Panc1 (cell line): ENCODE measurements at regions not wholly inside any gene's neighbourhood (a gene's known extent, or its start where the extent isn't known, plus 50 kb on each side); places are given as distances from the start of the nearest gene placed in this dataset.

ENCODE experiments used
- ATAC-seq: fragments of 200-7000 bp; cut with Tn5 transposase; 2 replicates; pipeline ENCODE4 v1.9.1; 2020; ENCODE audit warnings: mild to moderate bottlenecking, moderate library complexity
- BruUV-seq: library from RNA; stranded (reverse); fragments of 400-500 nt; replicated peaks from 2 replicates; lab custom pipeline; 2021; lab: Mats Ljungman, UMichigan
- CTCF ChIA-PET: fragments of 300-600 bp; sonication (Branson Sonifier 250); formaldehyde crosslinking; loops from one replicate; lab custom pipeline; 2022; ENCODE audit warnings: antibody characterized with exemption; lab: Charles Lee
- POLR2A ChIA-PET: fragments of 300-600 bp; sonication (Branson Sonifier 250); formaldehyde crosslinking; loops from one replicate; lab custom pipeline; 2022; ENCODE audit warnings: antibody characterized with exemption; lab: Charles Lee
- DNase-seq: peaks from one replicate; pipeline ENCODE4 v3.0.0-alpha.2; 2010; ENCODE audit warnings: low read depth, low spot score
- H3K27ac ChIP-seq: 2 replicates; pipeline ENCODE4 v1.5.1; 2011; ENCODE audit warnings: mild to moderate bottlenecking, low read length, inconsistent platforms
- H3K27me3 ChIP-seq: fragments of 200-500 bp; sonication (Bioruptor generic); 2 replicates; pipeline ENCODE4 v1.6.0; 2014; ENCODE audit warnings: low read length, inconsistent platforms; ENCODE audit not compliant: control insufficient read depth, insufficient read depth
- H3K36me3 ChIP-seq: fragments of 200-500 bp; sonication (Bioruptor generic); 2 replicates; pipeline ENCODE4 v1.5.1; 2014; ENCODE audit warnings: inconsistent platforms, mild to moderate bottlenecking, low read length, moderate library complexity; ENCODE audit not compliant: control insufficient read depth, insufficient read depth
- H3K4me1 ChIP-seq: 2 replicates; pipeline ENCODE4 v1.5.1; 2011; ENCODE audit warnings: inconsistent platforms, mild to moderate bottlenecking, low read length, moderate library complexity; ENCODE audit not compliant: control insufficient read depth, insufficient read depth
- H3K4me3 ChIP-seq, 2 experiments: 2 replicates each; pipeline ENCODE4 v1.5.1; 2011 to 2012; ENCODE audit warnings: low read depth in 2 of 2, low read length in 2 of 2, mild to moderate bottlenecking in 2 of 2, inconsistent platforms in 1 of 2, moderate library complexity in 1 of 2
- H3K9me3 ChIP-seq: fragments of 200-500 bp; sonication (Bioruptor generic); 2 replicates; pipeline ENCODE4 v1.5.1; 2014; ENCODE audit warnings: low read depth, mild to moderate bottlenecking, inconsistent platforms, low read length, moderate library complexity; ENCODE audit not compliant: control insufficient read depth, insufficient read depth
- POLR2AphosphoS5 ChIP-seq: IDR thresholded peaks from 2 replicates; pipeline ENCODE4 v1.6.1; 2012; ENCODE audit warnings: mild to moderate bottlenecking, low read depth, low read length, moderate library complexity
- SIN3A ChIP-seq: IDR thresholded peaks from 2 replicates; pipeline ENCODE4 v1.6.1; 2012; ENCODE audit warnings: low read depth, mild to moderate bottlenecking, low read length, moderate library complexity, borderline replicate concordance; ENCODE audit not compliant: insufficient read depth
- TCF7L2 ChIP-seq: IDR thresholded peaks from 2 replicates; pipeline ENCODE4 v1.6.1; 2011; ENCODE audit warnings: mild to moderate bottlenecking, low read depth, low read length, inconsistent platforms
- in situ Hi-C: cut with HindIII; loops from 2 replicates; pipeline ENCODE4 v1.10.0; 2016; ENCODE audit warnings: low sequenced_read_pairs, low pct_unique_long_range_greater_than_20kb
- intact Hi-C: fragments of 100-400 bp; cut with micrococcal nuclease; formaldehyde crosslinking; loops from one replicate; pipeline ENCODE4 v1.10.0; 2022; ENCODE audit not compliant: unreplicated experiment
- TF ChIP-seq, protein P1 (sequence below), 2 experiments: IDR thresholded peaks; 2 replicates each; pipeline ENCODE4 v1.6.1; 2011 to 2012; ENCODE audit warnings: low read depth in 2 of 2, control low read depth in 1 of 2, low read length in 1 of 2, mild to moderate bottlenecking in 1 of 2, moderate library complexity in 1 of 2; ENCODE audit not compliant: insufficient read depth in 1 of 2
- TF ChIP-seq, protein P2 (sequence below): fragments of 450-650 bp; IDR thresholded peaks from 2 replicates; pipeline ENCODE4 v1.5.1; 2017; ENCODE audit warnings: mild to moderate bottlenecking

DNA sequence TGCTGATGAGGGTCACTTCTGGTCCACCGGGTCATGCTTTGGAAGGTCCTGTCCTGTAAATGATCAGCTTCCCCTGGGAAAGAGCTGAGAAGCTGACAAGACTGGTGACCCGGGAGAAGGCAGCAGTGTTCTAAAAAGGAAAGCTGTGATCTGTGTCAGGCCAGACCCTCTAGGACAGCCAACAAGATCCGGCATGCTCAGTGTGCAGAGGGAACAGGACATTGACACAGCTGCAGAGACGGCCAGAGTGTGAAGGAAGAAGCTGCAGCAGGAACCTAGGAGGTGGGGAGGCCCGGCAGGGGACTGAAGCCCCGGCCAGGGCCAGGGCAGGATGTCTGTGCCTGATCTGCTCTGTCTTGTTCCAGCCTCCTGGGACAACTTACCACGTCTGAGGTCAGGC lies 372.7 kb upstream of the ID2 start:
- Histone ChIP-seq H3K27me3 (no peaks in the 10 kb centered on the region), H3K4me3 (no peak overlapping the region), H3K9me3 (no peaks in the 10 kb centered on the region), H3K36me3 (no peaks in the 10 kb centered on the region), H3K4me1 (no peaks in the 10 kb centered on the region; the same call in 1 of the 2 replicates), H3K27ac (no peak overlapping the region)
- TF ChIP-seq, protein P1, sequence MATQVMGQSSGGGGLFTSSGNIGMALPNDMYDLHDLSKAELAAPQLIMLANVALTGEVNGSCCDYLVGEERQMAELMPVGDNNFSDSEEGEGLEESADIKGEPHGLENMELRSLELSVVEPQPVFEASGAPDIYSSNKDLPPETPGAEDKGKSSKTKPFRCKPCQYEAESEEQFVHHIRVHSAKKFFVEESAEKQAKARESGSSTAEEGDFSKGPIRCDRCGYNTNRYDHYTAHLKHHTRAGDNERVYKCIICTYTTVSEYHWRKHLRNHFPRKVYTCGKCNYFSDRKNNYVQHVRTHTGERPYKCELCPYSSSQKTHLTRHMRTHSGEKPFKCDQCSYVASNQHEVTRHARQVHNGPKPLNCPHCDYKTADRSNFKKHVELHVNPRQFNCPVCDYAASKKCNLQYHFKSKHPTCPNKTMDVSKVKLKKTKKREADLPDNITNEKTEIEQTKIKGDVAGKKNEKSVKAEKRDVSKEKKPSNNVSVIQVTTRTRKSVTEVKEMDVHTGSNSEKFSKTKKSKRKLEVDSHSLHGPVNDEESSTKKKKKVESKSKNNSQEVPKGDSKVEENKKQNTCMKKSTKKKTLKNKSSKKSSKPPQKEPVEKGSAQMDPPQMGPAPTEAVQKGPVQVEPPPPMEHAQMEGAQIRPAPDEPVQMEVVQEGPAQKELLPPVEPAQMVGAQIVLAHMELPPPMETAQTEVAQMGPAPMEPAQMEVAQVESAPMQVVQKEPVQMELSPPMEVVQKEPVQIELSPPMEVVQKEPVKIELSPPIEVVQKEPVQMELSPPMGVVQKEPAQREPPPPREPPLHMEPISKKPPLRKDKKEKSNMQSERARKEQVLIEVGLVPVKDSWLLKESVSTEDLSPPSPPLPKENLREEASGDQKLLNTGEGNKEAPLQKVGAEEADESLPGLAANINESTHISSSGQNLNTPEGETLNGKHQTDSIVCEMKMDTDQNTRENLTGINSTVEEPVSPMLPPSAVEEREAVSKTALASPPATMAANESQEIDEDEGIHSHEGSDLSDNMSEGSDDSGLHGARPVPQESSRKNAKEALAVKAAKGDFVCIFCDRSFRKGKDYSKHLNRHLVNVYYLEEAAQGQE (IDR thresholded peaks at IDR 0.05; ENCODE audit: insufficient read depth in 1 of 2, low read depth in 2 of 2, low read length in 1 of 2) = no peak
- TF ChIP-seq TCF7L2 (no peak), SIN3A (no peak), POLR2AphosphoS5 (no peak)
- TF ChIP-seq, protein P2, sequence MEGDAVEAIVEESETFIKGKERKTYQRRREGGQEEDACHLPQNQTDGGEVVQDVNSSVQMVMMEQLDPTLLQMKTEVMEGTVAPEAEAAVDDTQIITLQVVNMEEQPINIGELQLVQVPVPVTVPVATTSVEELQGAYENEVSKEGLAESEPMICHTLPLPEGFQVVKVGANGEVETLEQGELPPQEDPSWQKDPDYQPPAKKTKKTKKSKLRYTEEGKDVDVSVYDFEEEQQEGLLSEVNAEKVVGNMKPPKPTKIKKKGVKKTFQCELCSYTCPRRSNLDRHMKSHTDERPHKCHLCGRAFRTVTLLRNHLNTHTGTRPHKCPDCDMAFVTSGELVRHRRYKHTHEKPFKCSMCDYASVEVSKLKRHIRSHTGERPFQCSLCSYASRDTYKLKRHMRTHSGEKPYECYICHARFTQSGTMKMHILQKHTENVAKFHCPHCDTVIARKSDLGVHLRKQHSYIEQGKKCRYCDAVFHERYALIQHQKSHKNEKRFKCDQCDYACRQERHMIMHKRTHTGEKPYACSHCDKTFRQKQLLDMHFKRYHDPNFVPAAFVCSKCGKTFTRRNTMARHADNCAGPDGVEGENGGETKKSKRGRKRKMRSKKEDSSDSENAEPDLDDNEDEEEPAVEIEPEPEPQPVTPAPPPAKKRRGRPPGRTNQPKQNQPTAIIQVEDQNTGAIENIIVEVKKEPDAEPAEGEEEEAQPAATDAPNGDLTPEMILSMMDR = no peak
- in situ Hi-C loops (no loop called here), intact Hi-C loops (no loop called here)
- POLR2A ChIA-PET = no interaction called here
- CTCF ChIA-PET = no interaction called here
- BruUV-seq = no TSS peak
- DNase-seq (no peak), ATAC-seq (no peak)

DNA sequence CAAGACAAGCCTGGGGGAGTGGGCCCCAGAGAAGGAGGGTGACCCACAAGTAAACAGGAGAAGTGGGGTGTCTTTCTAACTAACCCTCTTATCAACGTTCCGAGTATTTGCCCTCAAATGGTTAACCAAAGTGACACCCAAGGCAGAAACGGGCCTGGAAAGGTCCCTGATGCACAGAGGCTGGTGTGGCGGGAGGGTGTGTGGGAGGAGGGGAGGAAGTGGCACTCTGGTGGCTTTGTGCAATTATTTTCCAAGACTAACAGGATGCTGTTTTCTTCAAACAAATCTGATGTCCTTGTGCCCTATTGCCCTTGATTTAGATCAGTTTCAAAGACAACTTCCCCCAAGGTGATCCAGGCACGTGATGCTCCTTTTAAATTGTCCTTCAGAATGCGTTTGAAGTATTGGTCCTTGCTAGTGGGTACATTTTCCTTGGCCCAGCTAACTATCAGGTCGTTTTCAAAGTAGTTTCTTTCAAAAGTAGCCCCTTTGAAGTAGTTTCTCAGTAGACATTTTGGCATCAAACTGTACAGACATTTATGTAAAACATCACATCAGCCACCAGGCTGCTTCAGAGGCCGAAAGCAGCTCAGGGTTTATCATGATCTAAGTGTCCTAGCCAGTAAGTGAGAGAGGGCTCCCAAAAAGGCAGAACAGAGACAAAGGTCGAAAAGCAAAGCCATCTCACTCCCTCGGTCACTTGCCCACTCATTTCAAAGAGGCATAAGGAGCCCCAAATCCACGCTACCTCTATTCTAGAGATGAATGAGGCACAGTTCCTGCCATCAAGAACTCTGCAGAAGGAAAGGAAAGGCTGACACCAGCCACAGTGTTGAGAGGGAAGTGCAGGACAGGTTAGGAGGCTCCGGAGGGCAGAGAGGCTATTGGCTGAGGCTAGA lies 371.1 kb upstream of the ID2 start:
- DNase-seq (no peak), ATAC-seq (no peak)
- H3K27me3 ChIP-seq = no peaks in the 10 kb centered on the region; the same call in 1 of the 2 replicates

More for the DNA sequence above, 371.1 kb upstream of the ID2 start:
- TF ChIP-seq SIN3A = no peak
- no peak for TF ChIP-seq TCF7L2
- TF ChIP-seq, protein P2 = no peak
- TF ChIP-seq, protein P1 (IDR thresholded peaks at IDR 0.05; ENCODE audit: insufficient read depth in 1 of 2, low read depth in 2 of 2, low read length in 1 of 2) = no peak
- TF ChIP-seq POLR2AphosphoS5 = no peak
- Histone ChIP-seq H3K4me1 (no peaks in the 10 kb centered on the region; the same call in 1 of the 2 replicates), H3K9me3 (no peaks in the 10 kb centered on the region), H3K27ac (no peak overlapping the region), H3K4me3 (no peak overlapping the region), H3K36me3 (no peaks in the 10 kb centered on the region)
- in situ Hi-C loops = no loop called here
- CTCF ChIA-PET = no interaction called here
- no TSS peak for BruUV-seq
- intact Hi-C loops = no loop called here
- POLR2A ChIA-PET = no interaction called here
